H9 (cell line): ENCODE measurements at regions not wholly inside any gene's neighbourhood (a gene's known extent, or its start where the extent isn't known, plus 50 kb on each side); places are given as distances from the start of the nearest gene placed in this dataset.

Experiments used
- DNase-seq: peaks from one replicate; pipeline ENCODE4 v3.0.0-alpha.2; 2017
- H2AFZ ChIP-seq: one replicate; pipeline ENCODE4 v1.6.1; 2013; ENCODE audit warnings: mild to moderate bottlenecking, low read length, control low read depth, moderate library complexity
- H2AK5ac ChIP-seq: 2 replicates; pipeline ENCODE4 v1.6.1; 2013; ENCODE audit warnings: low read length, control low read depth, mixed read lengths; ENCODE audit not compliant: insufficient read length
- H2BK120ac ChIP-seq: one replicate; pipeline ENCODE4 v1.6.1; 2013; ENCODE audit warnings: low read depth, mild to moderate bottlenecking, low read length, control low read depth, inconsistent platforms; ENCODE audit not compliant: poor library complexity, severe bottlenecking
- H2BK12ac ChIP-seq: 2 replicates; pipeline ENCODE4 v1.6.1; 2013; ENCODE audit warnings: low read length, control low read depth, mixed read lengths, low read depth; ENCODE audit not compliant: insufficient read length
- H2BK15ac ChIP-seq: 2 replicates; pipeline ENCODE4 v1.6.1; 2013; ENCODE audit warnings: low read depth, low read length, control low read depth
- H2BK20ac ChIP-seq: one replicate; pipeline ENCODE4 v1.6.1; 2013; ENCODE audit warnings: low read depth, mild to moderate bottlenecking, low read length, control low read depth, inconsistent platforms; ENCODE audit not compliant: poor library complexity, severe bottlenecking
- H2BK5ac ChIP-seq: 2 replicates; pipeline ENCODE4 v1.6.1; 2013; ENCODE audit warnings: low read length, control low read depth, mixed read lengths; ENCODE audit not compliant: insufficient read length
- H3K14ac ChIP-seq: 2 replicates; pipeline ENCODE4 v1.6.1; 2013; ENCODE audit warnings: low read length, control low read depth; ENCODE audit not compliant: insufficient read depth
- H3K18ac ChIP-seq: 2 replicates; pipeline ENCODE4 v1.6.1; 2013; ENCODE audit warnings: low read depth, mild to moderate bottlenecking, mixed read lengths, low read length, control low read depth; ENCODE audit not compliant: insufficient read length
- H3K23ac ChIP-seq: 2 replicates; pipeline ENCODE4 v1.6.1; 2013; ENCODE audit warnings: low read length, control low read depth, mixed read lengths, low read depth; ENCODE audit not compliant: insufficient read length
- H3K23me2 ChIP-seq: 2 replicates; pipeline ENCODE4 v1.6.1; 2013; ENCODE audit warnings: low read depth, mild to moderate bottlenecking, mixed read lengths, low read length, control low read depth; ENCODE audit not compliant: insufficient read length, poor library complexity, severe bottlenecking
- H3K27ac ChIP-seq: 2 replicates; pipeline ENCODE4 v1.5.1; 2013; ENCODE audit warnings: low read length, control low read depth, mixed read lengths, low read depth; ENCODE audit not compliant: insufficient read length
- H3K27me3 ChIP-seq: 2 replicates; pipeline ENCODE4 v1.6.1; 2013; ENCODE audit warnings: low read length, control low read depth, inconsistent platforms; ENCODE audit not compliant: insufficient read depth
- H3K4ac ChIP-seq: 2 replicates; pipeline ENCODE4 v1.6.1; 2013; ENCODE audit warnings: low read depth, mild to moderate bottlenecking, control low read depth, inconsistent platforms, low read length, moderate library complexity
- H3K4me1 ChIP-seq: 2 replicates; pipeline ENCODE4 v1.6.1; 2013; ENCODE audit warnings: low read length, control low read depth, inconsistent platforms; ENCODE audit not compliant: insufficient read depth
- H3K4me2 ChIP-seq: 2 replicates; pipeline ENCODE4 v1.6.1; 2013; ENCODE audit warnings: low read length, control low read depth, mixed read lengths; ENCODE audit not compliant: insufficient read length, insufficient read depth
- H3K56ac ChIP-seq: 2 replicates; pipeline ENCODE4 v1.6.1; 2013; ENCODE audit warnings: low read depth, mild to moderate bottlenecking, mixed read lengths, low read length, control low read depth; ENCODE audit not compliant: insufficient read length
- H3K79me1 ChIP-seq: 2 replicates; pipeline ENCODE4 v1.6.1; 2013; ENCODE audit warnings: low read depth, mild to moderate bottlenecking, moderate library complexity, low read length, control low read depth, inconsistent platforms; ENCODE audit not compliant: insufficient read depth, poor library complexity, severe bottlenecking
- H3K79me2 ChIP-seq: 2 replicates; pipeline ENCODE4 v1.6.1; 2013; ENCODE audit warnings: low read length, control low read depth, inconsistent platforms; ENCODE audit not compliant: insufficient read depth
- H3K9ac ChIP-seq: 2 replicates; pipeline ENCODE4 v1.6.1; 2013; ENCODE audit warnings: low read length, control low read depth, mixed read lengths; ENCODE audit not compliant: insufficient read length; ENCODE audit errors: extremely low read depth
- H3K9me3 ChIP-seq: one replicate; pipeline ENCODE4 v1.6.1; 2013; ENCODE audit warnings: low read depth, low read length, inconsistent platforms; ENCODE audit not compliant: control insufficient read depth
- H3T11ph ChIP-seq: one replicate; pipeline ENCODE4 v1.6.1; 2013; ENCODE audit warnings: mild to moderate bottlenecking, low read length, control low read depth, inconsistent platforms
- H4K20me1 ChIP-seq: one replicate; pipeline ENCODE4 v1.6.1; 2013; ENCODE audit not compliant: control insufficient read depth, insufficient read length, insufficient read depth
- H4K5ac ChIP-seq: 2 replicates; pipeline ENCODE4 v1.6.1; 2013; ENCODE audit warnings: low read depth, mild to moderate bottlenecking, mixed read lengths, low read length, control low read depth; ENCODE audit not compliant: insufficient read length
- H4K8ac ChIP-seq: replicated peaks from 2 replicates; pipeline ENCODE4 v1.6.1; 2013; ENCODE audit warnings: low read length, control low read depth, mixed read lengths, low read depth; ENCODE audit not compliant: insufficient read length
- H4K91ac ChIP-seq: 2 replicates; pipeline ENCODE4 v1.6.1; 2013; ENCODE audit warnings: low read depth, mild to moderate bottlenecking, moderate library complexity, mixed read lengths, low read length, control low read depth; ENCODE audit not compliant: insufficient read length
- H3K27ac Mint-ChIP-seq, 3 experiments: 2 replicates in 2 of 3; 3 replicates in 1 of 3; pipeline ENCODE4 v1.8.0; 2020 to 2021; ENCODE audit warnings: mixed read lengths in 3 of 3, mild to moderate bottlenecking in 1 of 3, moderate library complexity in 1 of 3
- H3K27me3 Mint-ChIP-seq: 2 replicates; pipeline ENCODE4 v1.8.0; 2021; ENCODE audit warnings: low read depth, mild to moderate bottlenecking, moderate library complexity, mixed read lengths
- H3K36me3 Mint-ChIP-seq, 3 experiments: 2 replicates in 2 of 3; 3 replicates in 1 of 3; pipeline ENCODE4 v1.8.0; 2020 to 2021; ENCODE audit warnings: low read depth in 3 of 3, mixed read lengths in 3 of 3; ENCODE audit not compliant: insufficient read depth in 1 of 3
- H3K4me1 Mint-ChIP-seq, 2 experiments: 2 replicates each; pipeline ENCODE4 v1.8.0; 2020; ENCODE audit warnings: mixed read lengths in 2 of 2
- H3K4me3 Mint-ChIP-seq, 2 experiments: 2 replicates in 1 of 2; 3 replicates in 1 of 2; pipeline ENCODE4 v1.8.0; 2020 to 2021; ENCODE audit warnings: mild to moderate bottlenecking in 2 of 2, mixed read lengths in 2 of 2, moderate library complexity in 1 of 2
- H3K9me3 Mint-ChIP-seq, 2 experiments: 2 replicates in 1 of 2; 3 replicates in 1 of 2; pipeline ENCODE4 v1.8.0; 2020; ENCODE audit warnings: mild to moderate bottlenecking in 2 of 2, mixed read lengths in 2 of 2, moderate library complexity in 1 of 2
- WGBS: extraction: QIAGEN DNeasy Blood & Tissue Kit; methylation state at CpG from one replicate; pipeline ENCODE4 v1.1.7; 2013; ENCODE audit warnings: missing lambda C conversion rate, low lambda C conversion rate, mixed read lengths; ENCODE audit not compliant: insufficient read length; ENCODE audit errors: extremely low coverage; 5-methylcytosine and 5-hydroxymethylcytosine counted together
- TF ChIP-seq, protein P1 (sequence below): fragments of 200-600 bp; sonication (generic); conservative IDR thresholded peaks from 3 replicates; pipeline ENCODE4 v1.8.0; 2021; ENCODE audit warnings: antibody characterized with exemption, mild to moderate bottlenecking

DNA sequence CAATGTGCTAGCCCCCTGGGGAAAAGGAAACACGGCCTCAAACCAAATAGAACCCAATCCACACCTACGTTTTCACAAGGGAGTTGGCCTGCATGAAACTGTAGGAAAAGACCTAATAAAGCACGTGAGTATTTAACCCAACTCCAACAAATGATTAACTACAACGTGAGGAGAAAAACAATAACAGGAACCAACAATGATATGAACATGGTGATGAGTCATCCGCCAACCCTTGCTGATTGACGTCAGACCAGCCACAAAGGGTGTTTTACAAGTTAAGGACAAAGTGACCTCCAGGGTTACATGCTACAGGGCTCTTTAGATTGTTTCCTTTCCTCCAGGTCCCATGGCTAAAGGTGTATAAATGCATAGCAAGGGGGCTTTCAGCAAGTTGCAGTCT, 460.5 kb downstream of the COG6 start:
- Histone ChIP-seq H3K4me2 (no peak overlapping the region), H3K4ac (no peak overlapping the region), H4K91ac (no peak overlapping the region), H3K56ac (no peak overlapping the region), H2BK120ac (no peak overlapping the region), H2AK5ac (no peak overlapping the region), H3K9me3 (no peaks in the 10 kb centered on the region), H4K8ac (no peak overlapping the region), H3T11ph (no peak overlapping the region), H2BK15ac (no peak overlapping the region), H3K4me1 (no peaks in the 10 kb centered on the region), H2BK20ac (no peak overlapping the region), H3K14ac (no peak overlapping the region), H2BK12ac (no peak overlapping the region), H3K27ac (no peak overlapping the region), H3K9ac (no peak overlapping the region), H2AFZ (no peak overlapping the region), H3K27me3 (no peaks in the 10 kb centered on the region), H3K23me2 (no peaks in the 10 kb centered on the region), H4K20me1 (no peaks in the 10 kb centered on the region), H3K79me2 (no peaks in the 10 kb centered on the region), H2BK5ac (no peak overlapping the region), H4K5ac (no peak overlapping the region), H3K23ac (no peak overlapping the region), H3K79me1 (no peaks in the 10 kb centered on the region), H3K18ac (no peak overlapping the region)
- Mint-ChIP-seq H3K4me1 (peaks cover 8 to 13% of the 10 kb centered on the region in 2 experiments), H3K36me3 (peaks cover 0 to 9% (median 0%) of the 10 kb centered on the region in 3 experiments; a peak in 3 of 7 replicates), H3K27ac (peak overlapping the region in 1 of 3 experiments; percentile 19; a peak in 1 of 7 replicates), H3K9me3 (peaks cover 2 to 6% of the 10 kb centered on the region in 2 experiments; a peak in 2 of 5 replicates), H3K4me3 (no peak overlapping the region), H3K27me3 (peaks cover 3% of the 10 kb centered on the region)
- TF ChIP-seq, protein P1, sequence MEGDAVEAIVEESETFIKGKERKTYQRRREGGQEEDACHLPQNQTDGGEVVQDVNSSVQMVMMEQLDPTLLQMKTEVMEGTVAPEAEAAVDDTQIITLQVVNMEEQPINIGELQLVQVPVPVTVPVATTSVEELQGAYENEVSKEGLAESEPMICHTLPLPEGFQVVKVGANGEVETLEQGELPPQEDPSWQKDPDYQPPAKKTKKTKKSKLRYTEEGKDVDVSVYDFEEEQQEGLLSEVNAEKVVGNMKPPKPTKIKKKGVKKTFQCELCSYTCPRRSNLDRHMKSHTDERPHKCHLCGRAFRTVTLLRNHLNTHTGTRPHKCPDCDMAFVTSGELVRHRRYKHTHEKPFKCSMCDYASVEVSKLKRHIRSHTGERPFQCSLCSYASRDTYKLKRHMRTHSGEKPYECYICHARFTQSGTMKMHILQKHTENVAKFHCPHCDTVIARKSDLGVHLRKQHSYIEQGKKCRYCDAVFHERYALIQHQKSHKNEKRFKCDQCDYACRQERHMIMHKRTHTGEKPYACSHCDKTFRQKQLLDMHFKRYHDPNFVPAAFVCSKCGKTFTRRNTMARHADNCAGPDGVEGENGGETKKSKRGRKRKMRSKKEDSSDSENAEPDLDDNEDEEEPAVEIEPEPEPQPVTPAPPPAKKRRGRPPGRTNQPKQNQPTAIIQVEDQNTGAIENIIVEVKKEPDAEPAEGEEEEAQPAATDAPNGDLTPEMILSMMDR: no peak
- no CpG with 5 or more reads among the region's 6 CpGs for WGBS
- DNase-seq: no peak
